SK-N-MC (cell line): ENCODE measurements at regions not wholly inside any gene's neighbourhood (a gene's known extent, or its start where the extent isn't known, plus 50 kb on each side); places are given as distances from the start of the nearest gene placed in this dataset.

ENCODE experiments used
- DNase-seq: peaks from one replicate; pipeline ENCODE4 v3.0.0-alpha.2; 2011; ENCODE audit warnings: low read depth, low spot score
- H3K27ac ChIP-seq: fragments of 200-600 bp; sonication (generic); 2 replicates; pipeline ENCODE4 v1.5.1; 2016; ENCODE audit warnings: mixed run types
- H3K36me3 ChIP-seq: fragments of 200-600 bp; sonication (generic); 2 replicates; pipeline ENCODE4 v1.6.1; 2017; ENCODE audit warnings: antibody characterized with exemption, low read length, mixed read lengths; ENCODE audit not compliant: insufficient read depth
- H3K4me3 ChIP-seq: fragments of 200-600 bp; sonication (generic); 2 replicates; pipeline ENCODE4 v1.5.1; 2016
- H3K9ac ChIP-seq: fragments of 200-600 bp; sonication (generic); 2 replicates; pipeline ENCODE4 v1.8.0; 2017; ENCODE audit warnings: mixed run types, mixed read lengths; ENCODE audit not compliant: insufficient read length
- H3K9me3 ChIP-seq: fragments of 200-600 bp; sonication (generic); 2 replicates; pipeline ENCODE4 v1.6.1; 2017; ENCODE audit warnings: low read depth, mild to moderate bottlenecking, antibody characterized with exemption, low read length, moderate library complexity, mixed read lengths
- EZH2 ChIP-seq: fragments of 200-600 bp; sonication (generic); IDR thresholded peaks from one replicate; pipeline ENCODE4 v1.6.1; 2017; ENCODE audit warnings: antibody characterized with exemption
- FOXP2 ChIP-seq: optimal IDR thresholded peaks from 2 replicates; pipeline ENCODE3; 2011; ENCODE audit warnings: mild to moderate bottlenecking, moderate library complexity; ENCODE audit not compliant: insufficient read depth; ENCODE audit errors: extremely low read length, control extremely low read depth
- POLR2AphosphoS5 ChIP-seq: IDR thresholded peaks from 2 replicates; pipeline ENCODE4 v1.6.1; 2012; ENCODE audit warnings: mild to moderate bottlenecking, low read depth, low read length, borderline replicate concordance

GRCh38 chr12:111283521-111283920, 85.4 kb downstream of the PHETA1 start:
- Histone ChIP-seq H3K4me3 (no peak overlapping the region), H3K27ac (no peak overlapping the region), H3K36me3 (no peaks in the 10 kb centered on the region), H3K9ac (no peak overlapping the region), H3K9me3 (no peaks in the 10 kb centered on the region)
- no peak for DNase-seq
- no peak for TF ChIP-seq FOXP2
- TF ChIP-seq EZH2: no peak
- TF ChIP-seq POLR2AphosphoS5: no peak

GRCh38 chr12:111277570-111277969, 91.3 kb downstream of the PHETA1 start:
- no peak for DNase-seq
- H3K36me3 ChIP-seq: no peaks in the 10 kb centered on the region
- TF ChIP-seq EZH2 (no peak), POLR2AphosphoS5 (no peak), FOXP2 (no peak)
- no peaks in the 10 kb centered on the region for H3K9me3 ChIP-seq
- H3K4me3 ChIP-seq: no peak overlapping the region
- no peak overlapping the region for H3K9ac ChIP-seq
- H3K27ac ChIP-seq: no peak overlapping the region

GRCh38 chr12:111276146-111276545, 92.7 kb downstream of the PHETA1 start:
- no peaks in the 10 kb centered on the region for H3K9me3 ChIP-seq
- no peak for DNase-seq

GRCh38 chr12:111275308-111275707, 93.6 kb downstream of the PHETA1 start:
- no peak overlapping the region for H3K9ac ChIP-seq
- H3K27ac ChIP-seq: no peak overlapping the region
- TF ChIP-seq POLR2AphosphoS5: no peak
- TF ChIP-seq FOXP2: no peak
- H3K36me3 ChIP-seq: no peaks in the 10 kb centered on the region
- H3K4me3 ChIP-seq: no peak overlapping the region
- no peak for DNase-seq
- H3K9me3 ChIP-seq: no peaks in the 10 kb centered on the region

More at GRCh38 chr12:111276146-111276545, 92.7 kb downstream of the PHETA1 start:
- Histone ChIP-seq H3K36me3 (no peaks in the 10 kb centered on the region), H3K9ac (no peak overlapping the region), H3K27ac (no peak overlapping the region), H3K4me3 (no peak overlapping the region)
- TF ChIP-seq EZH2: no peak
- no peak for TF ChIP-seq FOXP2
- TF ChIP-seq POLR2AphosphoS5: no peak

- H3K4me3 ChIP-seq: no peak overlapping the region
Measured at GRCh38 chr12:111274777-111275176, 94.1 kb downstream of the PHETA1 start.

GRCh38 chr12:111271674-111272418, 97.0 kb downstream of the PHETA1 start:
- TF ChIP-seq EZH2 (no peak), POLR2AphosphoS5 (no peak), FOXP2 (no peak)
- Histone ChIP-seq H3K27ac (no peak overlapping the region), H3K36me3 (no peaks in the 10 kb centered on the region), H3K9ac (no peak overlapping the region), H3K4me3 (no peak overlapping the region), H3K9me3 (no peaks in the 10 kb centered on the region)
- DNase-seq: no peak

More at GRCh38 chr12:111274777-111275176, 94.1 kb downstream of the PHETA1 start:
- Histone ChIP-seq H3K27ac (no peak overlapping the region), H3K9ac (no peak overlapping the region), H3K36me3 (no peaks in the 10 kb centered on the region), H3K9me3 (no peaks in the 10 kb centered on the region)
- no peak for DNase-seq
- TF ChIP-seq EZH2 (no peak), POLR2AphosphoS5 (no peak)

GRCh38 chr12:111270774-111271173, 98.1 kb downstream of the PHETA1 start:
- Histone ChIP-seq H3K9ac (no peak overlapping the region), H3K36me3 (no peaks in the 10 kb centered on the region), H3K27ac (no peak overlapping the region), H3K9me3 (no peaks in the 10 kb centered on the region), H3K4me3 (no peak overlapping the region)
- TF ChIP-seq FOXP2 (no peak), EZH2 (no peak), POLR2AphosphoS5 (no peak)
- DNase-seq: no peak

- no peaks in the 10 kb centered on the region for H3K9me3 ChIP-seq
- no peak for DNase-seq
- H3K27ac ChIP-seq: no peak overlapping the region
- no peak overlapping the region for H3K4me3 ChIP-seq
- no peaks in the 10 kb centered on the region for H3K36me3 ChIP-seq
- no peak overlapping the region for H3K9ac ChIP-seq
- TF ChIP-seq POLR2AphosphoS5 (no peak), FOXP2 (no peak), EZH2 (no peak)
Measured at GRCh38 chr12:111270239-111270638, 98.7 kb downstream of the PHETA1 start.

- H3K4me3 ChIP-seq: no peak overlapping the region
- no peak overlapping the region for H3K27ac ChIP-seq
- no peak for DNase-seq
- TF ChIP-seq FOXP2: no peak
- TF ChIP-seq POLR2AphosphoS5: no peak
- no peak for TF ChIP-seq EZH2
- H3K9me3 ChIP-seq: no peaks in the 10 kb centered on the region
- no peaks in the 10 kb centered on the region for H3K36me3 ChIP-seq
- H3K9ac ChIP-seq: no peak overlapping the region
Measured at GRCh38 chr12:111269718-111270117, 99.2 kb downstream of the PHETA1 start.
